22Rv1 (cell line): ENCODE measurements at regions not wholly inside any gene's neighbourhood (a gene's known extent, or its start where the extent isn't known, plus 50 kb on each side); places are given as distances from the start of the nearest gene placed in this dataset.

Experiments used
- H3K27ac ChIP-seq: fragments of 450-650 bp; 2 replicates; pipeline ENCODE4 v1.5.1; 2017
- ZFX ChIP-seq: fragments of 450-650 bp; IDR thresholded peaks from 2 replicates; pipeline ENCODE4 v1.6.1; 2017; ENCODE audit warnings: antibody characterized with exemption, borderline replicate concordance
- TF ChIP-seq, protein P1 (sequence below): fragments of 450-650 bp; IDR thresholded peaks from 2 replicates; pipeline ENCODE4 v1.5.1; 2017; ENCODE audit warnings: mild to moderate bottlenecking

- TF ChIP-seq, protein P1, sequence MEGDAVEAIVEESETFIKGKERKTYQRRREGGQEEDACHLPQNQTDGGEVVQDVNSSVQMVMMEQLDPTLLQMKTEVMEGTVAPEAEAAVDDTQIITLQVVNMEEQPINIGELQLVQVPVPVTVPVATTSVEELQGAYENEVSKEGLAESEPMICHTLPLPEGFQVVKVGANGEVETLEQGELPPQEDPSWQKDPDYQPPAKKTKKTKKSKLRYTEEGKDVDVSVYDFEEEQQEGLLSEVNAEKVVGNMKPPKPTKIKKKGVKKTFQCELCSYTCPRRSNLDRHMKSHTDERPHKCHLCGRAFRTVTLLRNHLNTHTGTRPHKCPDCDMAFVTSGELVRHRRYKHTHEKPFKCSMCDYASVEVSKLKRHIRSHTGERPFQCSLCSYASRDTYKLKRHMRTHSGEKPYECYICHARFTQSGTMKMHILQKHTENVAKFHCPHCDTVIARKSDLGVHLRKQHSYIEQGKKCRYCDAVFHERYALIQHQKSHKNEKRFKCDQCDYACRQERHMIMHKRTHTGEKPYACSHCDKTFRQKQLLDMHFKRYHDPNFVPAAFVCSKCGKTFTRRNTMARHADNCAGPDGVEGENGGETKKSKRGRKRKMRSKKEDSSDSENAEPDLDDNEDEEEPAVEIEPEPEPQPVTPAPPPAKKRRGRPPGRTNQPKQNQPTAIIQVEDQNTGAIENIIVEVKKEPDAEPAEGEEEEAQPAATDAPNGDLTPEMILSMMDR: no peak
- TF ChIP-seq ZFX: no peak
- H3K27ac ChIP-seq: no peak overlapping the region
These were observed 114.8 kb downstream of the FGF18 start for GRCh38 chr5:171534043-171534895.

DNA sequence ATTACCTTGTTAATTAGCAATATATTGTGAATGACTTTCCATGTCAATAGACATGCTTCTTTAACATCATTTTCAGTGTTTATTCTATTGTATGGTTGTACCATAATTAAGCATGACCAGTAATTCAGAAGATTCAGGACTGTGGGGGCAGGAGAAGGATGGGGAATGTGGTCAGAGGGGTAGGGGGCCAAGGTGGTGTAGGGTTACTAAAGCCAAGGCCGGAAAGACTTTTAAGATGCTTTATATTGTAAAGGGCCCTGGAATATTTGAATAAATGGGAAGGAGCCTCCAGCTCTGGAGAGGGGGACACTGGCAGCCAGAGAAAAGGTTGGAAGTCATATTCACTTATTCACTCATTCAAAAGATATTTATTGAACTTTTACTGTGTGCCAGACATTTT, 115.7 kb downstream of the FGF18 start:
- no peak overlapping the region for H3K27ac ChIP-seq
- TF ChIP-seq ZFX: no peak

GRCh38 chr5:171537070-171537849, 117.8 kb downstream of the FGF18 start:
- TF ChIP-seq, protein P1: no peak
- TF ChIP-seq ZFX: no peak
- no peak overlapping the region for H3K27ac ChIP-seq

DNA sequence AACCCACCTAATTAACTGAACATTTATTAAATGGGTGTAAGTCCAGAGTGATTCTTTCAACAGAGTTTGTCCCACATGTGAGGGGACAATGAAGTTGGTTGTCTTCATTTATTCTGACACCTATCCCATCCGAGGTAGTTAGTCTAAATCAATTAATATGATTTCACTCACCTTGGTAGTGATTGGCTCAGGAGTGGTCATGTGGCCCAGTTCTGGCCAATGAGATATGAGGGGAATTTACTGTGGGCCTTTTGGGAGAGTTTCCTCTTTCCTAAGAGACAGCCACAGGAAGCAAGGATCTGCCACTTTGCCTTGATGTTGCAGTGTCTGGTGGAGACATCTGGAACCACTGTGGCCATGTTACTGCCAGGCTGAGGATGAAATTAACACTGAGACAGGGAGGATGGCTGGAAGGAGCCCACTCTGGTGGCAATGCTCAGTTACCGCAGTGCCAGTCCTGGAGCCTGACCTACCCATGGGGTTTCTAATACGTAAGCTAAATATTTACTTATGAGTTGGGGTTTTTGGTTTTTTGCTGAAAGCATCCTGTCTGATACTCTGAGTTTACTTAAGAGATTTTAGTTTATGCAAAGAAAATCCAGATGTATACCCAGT, 118.6 kb downstream of the FGF18 start:
- TF ChIP-seq, protein P1: no peak
- no peak for TF ChIP-seq ZFX

GRCh38 chr5:171538681-171539080, 119.2 kb downstream of the FGF18 start:
- H3K27ac ChIP-seq: no peak overlapping the region
- no peak for TF ChIP-seq ZFX
- TF ChIP-seq, protein P1: no peak

More for the DNA sequence above, 118.6 kb downstream of the FGF18 start:
- no peak overlapping the region for H3K27ac ChIP-seq

DNA sequence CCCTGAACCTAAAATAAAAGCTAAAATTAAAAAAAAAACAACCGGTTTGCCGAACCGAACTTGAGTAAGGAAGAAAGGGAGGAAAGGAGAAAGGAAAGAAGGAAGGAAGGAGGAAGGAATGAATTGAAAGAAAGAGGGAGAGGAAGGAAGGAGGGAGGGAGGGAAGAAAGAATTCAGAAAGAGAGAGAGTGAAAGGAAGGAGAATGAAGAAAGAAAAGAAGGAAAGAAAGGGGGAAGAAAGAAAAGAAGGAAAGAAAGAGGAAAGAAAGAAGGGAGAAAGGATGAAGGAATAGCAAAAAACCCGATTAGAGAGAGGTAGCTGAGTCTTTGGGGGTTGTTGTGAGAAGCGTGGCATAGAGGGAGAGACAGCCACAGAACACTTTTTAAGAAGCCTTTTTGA, 121.4 kb downstream of the FGF18 start:
- TF ChIP-seq, protein P1: no peak
- TF ChIP-seq ZFX: no peak
- H3K27ac ChIP-seq: no peak overlapping the region

- H3K27ac ChIP-seq: no peak overlapping the region
- TF ChIP-seq, protein P1: no peak
- TF ChIP-seq ZFX: no peak
These were observed 121.9 kb downstream of the FGF18 start for GRCh38 chr5:171541341-171541776.
